HG03039 (cell line): ENCODE measurements at regions not wholly inside any gene's neighbourhood (a gene's known extent, or its start where the extent isn't known, plus 50 kb on each side); places are given as distances from the start of the nearest gene placed in this dataset.
A peak's percentile ranks its signal among the peaks of the same experiment; 100 is the strongest.

Experiments used
- ATAC-seq: cut with Tn5 transposase; IDR thresholded peaks from one replicate; pipeline ENCODE4 v1.9.1; 2021; ENCODE audit warnings: mild to moderate bottlenecking, moderate library complexity; ENCODE audit not compliant: unreplicated experiment

DNA sequence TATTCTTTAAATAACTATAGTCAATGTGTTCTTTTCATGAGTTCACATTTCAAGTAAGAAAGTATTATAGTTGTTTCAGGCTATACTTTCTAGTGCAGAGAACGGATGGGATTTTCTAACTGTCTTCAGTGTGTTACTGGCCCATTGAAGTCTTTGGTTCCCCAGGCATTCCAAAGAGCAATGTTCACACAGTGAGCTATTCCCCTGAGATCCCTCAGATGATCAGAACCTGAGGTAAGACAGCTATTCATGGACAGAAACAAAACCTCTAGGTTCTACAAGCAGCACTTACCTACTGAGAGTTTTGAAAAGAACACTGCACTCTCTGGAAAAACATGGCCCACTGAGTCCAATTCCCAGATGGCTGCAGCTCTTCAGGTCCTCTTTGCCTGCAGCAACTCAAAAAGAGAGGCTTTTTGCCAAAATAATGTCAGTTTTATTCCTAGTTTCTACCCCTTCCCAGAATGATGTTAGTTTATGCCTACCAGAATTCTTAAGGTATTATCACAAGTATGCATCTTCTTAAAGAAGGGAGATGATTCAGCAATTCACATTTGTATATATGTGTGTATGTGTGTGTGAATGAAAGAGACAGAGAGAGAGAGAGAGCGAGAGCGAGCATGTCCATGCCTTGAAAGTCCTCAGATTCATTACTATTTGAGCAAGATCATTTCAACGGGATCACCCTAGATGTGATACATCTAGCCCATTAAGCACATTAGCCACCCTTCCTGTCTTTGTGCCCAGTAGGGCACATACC is 146.1 kb downstream of the PDHA2 start:
- no peak for ATAC-seq

DNA sequence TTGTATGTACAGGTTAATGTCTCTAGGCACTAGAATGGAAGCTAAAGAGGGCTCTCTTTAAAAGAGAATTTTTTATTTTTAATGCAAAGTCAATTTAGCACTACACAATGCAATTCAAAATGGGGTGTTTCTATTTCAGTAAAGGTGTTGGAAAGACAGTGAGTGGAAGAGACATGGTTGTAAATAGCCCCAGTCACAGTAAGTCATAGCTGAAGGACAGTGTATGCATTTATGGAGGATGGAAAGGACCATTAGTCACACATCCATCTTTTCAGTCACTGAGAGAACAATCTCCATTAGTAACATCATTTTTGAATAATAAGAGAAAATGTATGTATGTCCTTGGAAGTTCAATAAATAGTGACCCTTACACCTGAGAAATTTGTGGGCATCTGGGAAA is 148.0 kb downstream of the PDHA2 start:
- no peak for ATAC-seq

DNA sequence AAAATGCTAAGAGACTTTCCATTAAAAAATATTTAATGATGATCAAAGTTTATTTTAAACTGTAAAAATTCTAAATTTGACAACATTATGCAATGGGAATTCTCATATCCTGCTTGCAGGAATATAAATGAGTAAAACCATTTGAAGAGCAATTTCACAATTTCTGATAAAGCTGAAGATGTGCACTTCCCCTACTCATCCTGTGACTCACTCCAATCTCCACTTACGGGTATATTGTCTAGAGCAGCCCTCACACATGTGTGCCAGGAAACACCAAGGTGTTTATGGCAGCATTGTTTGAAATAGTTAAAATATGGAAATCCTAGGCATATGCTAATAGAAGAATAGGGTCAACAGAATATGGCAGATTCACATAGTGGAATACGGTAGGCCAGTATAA is 158.4 kb downstream of the PDHA2 start:
- no peak for ATAC-seq

DNA sequence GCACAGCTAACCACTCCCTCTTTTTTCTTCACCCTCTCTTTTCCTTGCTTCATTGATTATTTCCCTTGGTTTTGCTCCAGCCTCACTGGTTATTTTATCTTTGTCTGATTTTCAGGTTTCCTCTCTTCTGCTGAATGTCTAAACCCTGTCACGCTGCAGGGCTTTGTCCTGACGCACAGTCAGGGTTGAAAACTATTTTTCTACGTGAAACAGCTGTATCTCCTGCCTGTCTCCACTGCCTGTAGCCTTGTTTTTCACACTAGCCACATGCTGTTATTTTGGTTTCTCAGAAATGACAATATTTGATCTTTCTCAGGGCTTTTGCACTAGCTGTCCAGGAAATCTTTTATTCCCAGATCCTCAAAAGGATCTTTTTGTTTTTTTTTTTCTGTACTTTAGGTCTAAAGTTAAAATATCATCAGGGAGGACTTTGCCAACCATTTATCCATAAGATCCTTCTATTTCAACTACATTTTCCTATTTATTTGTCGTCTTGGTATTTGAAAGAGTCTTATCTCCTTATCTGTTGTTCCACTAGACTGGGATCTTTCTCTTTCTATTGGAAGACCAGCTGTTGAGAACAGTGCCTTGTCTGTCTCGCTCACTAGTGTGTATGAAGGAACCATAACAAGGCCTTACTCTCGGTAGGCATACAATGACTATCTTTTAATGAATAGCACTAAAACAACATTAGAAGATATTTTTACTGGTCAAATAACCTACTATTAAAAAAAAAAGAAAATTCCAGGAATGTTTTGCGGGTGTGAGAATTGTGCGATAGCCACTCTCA is 164.3 kb downstream of the PDHA2 start:
- ATAC-seq = no peak

DNA sequence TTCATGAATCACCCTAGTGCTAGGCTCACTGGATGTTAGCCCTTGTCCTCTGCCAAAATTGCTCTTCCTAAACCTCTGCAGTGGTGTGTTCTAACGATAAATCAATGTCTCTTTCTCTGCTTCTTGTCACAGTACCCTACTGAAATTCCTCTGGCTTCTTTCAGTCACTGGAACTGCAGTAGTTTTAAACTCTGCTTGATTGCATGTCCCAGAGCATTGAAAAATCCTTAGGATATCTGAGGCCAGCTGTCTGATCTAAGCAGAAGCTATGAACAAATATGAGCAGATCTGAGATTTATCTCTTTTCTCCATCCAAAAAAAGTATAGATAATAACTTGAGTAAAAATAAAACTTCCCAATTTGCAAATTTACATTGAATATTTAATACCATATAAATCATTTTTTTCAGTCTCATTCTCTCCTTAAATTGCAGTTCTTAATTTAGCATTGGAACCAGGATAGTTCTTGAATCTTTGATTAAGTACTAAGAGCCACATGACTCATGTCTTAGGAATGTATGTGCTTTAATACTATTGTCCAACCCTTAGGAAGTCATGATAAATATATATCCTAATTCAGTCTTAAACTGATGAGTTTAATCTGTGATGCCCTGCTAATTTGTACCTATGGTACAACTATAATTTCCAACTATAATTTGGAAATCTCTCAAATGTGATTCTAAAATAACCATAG is 169.7 kb downstream of the PDHA2 start:
- no peak for ATAC-seq

DNA sequence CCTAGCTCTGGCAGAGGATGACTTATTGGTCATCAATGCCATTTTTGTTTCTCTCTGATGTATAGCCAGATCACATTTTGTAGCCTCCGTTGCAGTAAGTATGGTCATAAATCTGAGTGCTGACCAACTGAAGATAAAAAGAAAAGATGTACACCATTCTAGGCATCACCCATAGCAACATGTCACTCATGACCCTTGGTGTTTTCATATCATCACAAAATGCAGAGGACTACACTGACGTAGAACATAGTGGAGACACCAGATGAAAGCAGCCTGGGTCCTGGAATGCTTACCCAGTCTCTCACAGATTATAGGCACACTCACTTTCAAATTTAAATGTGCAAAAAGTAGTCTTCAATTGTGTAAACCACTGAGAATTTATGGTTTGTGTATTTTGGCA is 172.8 kb downstream of the PDHA2 start:
- no peak for ATAC-seq

DNA sequence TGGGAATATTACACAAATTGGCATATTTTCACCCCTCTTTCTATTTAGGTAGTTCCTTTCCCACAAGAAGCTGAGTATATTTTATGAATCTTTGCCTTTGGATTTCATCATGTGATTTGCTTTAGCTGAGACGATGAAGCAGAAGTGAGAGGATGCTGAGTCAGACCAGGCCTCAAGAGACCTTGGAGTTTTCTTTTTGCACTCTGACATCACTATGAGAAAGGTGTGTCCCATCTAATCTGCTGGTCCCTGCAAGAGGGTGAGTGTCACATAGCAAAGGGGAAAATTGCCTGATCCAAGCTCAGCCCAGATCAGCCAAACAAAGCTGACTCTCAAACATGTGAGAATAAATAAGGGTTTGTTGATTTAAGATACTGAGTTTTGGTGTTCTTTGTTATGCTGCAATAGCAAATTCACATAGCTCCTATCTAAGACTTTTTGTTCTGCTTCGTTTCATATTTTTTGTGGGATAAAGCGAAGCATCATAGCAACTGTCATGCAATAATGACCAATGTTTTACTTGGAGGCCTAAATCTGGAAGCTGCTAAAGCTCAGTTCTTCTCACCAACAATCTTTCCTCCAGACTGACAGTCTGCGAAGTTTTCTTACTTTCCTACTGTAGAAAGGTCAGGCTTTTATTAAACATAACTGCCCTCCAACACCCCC is 176.9 kb downstream of the PDHA2 start:
- ATAC-seq = peak; percentile 86

DNA sequence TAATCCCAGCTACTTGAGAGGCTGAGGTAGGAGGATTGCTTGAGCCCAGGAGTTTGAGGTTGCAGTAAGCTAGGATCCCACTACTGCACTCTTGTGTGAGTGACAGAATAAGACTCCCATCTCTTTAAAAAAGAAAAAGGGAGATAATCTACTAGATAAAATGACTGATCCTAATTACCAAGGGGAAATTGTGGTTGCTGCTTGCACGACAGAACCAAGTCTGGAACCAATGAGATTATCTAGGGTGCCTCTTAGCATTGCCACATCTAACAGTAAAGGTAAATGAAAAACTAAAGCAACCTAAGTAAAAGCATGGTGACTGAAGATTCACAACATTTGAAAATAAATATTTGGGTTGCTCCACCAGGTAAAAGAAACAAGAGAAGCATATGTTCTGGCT is 185.1 kb downstream of the PDHA2 start:
- no peak for ATAC-seq

DNA sequence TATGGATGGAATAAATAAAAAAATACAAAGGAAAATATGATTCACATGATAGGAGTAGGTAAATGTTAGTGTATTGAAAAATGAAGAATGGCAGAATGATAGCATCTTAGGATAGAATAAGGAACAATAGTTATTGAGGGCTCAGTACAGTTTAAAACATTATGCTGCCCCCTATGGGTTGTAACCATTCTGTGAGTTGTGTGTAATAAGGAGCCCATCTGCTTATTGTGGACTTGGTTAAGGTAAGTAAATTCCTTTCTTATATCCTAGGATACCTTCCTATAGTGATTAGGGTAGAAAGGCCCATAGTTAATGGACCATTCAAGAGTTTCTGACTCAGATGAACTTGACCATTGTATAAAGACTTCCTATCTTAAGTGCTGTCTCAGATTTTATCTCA is 195.8 kb downstream of the PDHA2 start:
- ATAC-seq = no peak

DNA sequence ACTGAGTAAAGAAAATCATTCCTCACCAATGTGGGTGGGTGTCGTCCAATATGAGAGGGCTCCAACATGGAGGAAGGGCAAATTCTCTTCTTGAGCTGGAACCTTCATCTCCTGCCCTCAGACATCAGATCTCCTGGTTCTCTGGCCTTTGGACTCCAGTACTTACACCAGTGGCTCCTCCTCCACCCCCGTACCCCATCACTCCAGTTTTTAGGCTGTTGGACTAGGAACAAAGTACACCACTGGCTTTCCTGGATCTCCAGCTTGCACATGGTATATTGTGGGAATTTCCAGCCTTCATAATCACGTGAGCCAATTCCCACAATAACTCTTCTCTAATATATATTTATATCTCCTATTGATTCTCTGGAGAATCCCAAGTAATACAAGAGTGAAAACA is 196.9 kb downstream of the PDHA2 start:
- ATAC-seq = no peak

DNA sequence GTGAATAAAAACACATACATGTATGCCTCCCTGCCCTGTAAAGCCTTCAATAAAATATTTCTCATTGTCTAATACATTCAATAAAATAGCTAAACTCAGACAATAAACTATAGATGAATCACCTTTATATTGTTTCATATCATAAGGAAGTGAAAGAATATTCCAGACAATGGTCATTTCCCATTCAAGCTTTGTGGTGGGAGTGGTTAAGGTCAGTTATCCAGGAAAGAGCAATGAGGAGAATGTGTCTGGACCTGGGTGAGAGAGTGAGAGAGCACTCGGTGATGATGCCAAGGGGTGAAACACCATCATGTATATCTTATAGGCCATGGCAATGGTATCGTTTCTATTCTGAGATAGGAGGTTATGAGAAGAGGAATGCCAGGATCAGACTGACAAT is 197.8 kb downstream of the PDHA2 start:
- no peak for ATAC-seq

DNA sequence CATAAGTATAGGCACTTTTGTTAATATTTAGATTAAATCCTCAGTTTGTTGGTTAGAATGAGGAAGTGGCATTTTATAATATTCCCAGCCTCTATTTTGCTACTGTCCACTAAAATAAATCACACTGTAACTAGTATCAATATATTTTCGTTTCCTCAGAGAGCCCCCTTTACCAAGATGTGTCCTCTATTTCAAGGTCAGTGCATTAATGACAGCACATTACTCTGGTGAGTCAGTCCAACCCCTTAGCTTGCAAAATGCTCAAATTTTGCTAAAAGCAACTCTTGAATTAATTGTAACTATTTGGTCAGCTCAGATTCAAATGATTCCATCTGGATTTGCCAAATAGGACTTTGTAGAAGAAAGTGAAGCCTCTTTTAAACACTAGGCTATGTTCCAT is 199.3 kb downstream of the PDHA2 start:
- ATAC-seq = no peak

DNA sequence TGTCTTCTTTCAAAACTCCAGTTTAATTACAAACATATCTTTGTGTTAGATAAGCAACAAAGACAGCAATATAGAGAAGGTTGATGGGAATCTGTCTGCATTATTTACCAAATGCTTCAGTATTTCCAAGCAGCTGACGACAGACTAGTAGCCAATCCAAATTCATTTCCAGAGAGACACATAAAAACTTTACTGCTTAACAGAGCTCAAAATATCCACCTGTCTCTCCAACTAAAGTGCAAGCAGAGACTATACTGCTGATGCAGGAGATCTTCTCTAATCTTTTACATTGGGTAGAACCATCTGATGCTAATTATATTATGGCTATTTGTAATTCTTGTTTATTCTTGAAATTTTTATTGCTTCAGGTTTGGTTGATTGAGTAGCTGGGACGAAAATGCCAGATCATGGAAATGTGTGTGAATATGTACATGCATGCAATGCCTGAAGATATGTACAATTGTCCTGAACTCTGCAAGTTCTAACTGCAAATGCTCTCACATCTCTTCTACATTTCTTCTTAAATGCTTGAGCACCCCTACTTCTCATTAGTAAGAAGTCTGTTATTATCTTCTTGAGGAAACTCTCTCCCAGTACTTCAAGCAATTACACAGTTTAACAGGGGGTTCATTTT is 200.0 kb downstream of the PDHA2 start:
- ATAC-seq = no peak

DNA sequence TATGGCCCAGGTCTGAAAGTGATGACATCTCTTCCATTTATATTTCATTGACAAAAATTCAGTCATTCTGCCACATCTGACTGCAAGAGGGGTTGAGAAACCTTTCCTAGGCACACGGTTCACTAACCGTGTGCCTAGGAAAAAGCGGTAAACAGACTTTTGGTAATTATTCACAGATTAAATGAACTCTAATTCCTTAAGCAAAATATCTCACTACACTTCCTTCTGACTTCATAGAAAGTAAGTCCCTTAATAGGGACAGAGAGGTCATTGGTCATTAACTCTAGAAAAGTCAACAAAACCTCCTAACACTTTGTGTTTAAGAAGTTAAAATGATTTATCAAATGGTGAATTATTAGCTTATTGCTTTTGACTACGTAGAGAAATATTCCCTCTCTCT is 205.1 kb downstream of the PDHA2 start:
- no peak for ATAC-seq

DNA sequence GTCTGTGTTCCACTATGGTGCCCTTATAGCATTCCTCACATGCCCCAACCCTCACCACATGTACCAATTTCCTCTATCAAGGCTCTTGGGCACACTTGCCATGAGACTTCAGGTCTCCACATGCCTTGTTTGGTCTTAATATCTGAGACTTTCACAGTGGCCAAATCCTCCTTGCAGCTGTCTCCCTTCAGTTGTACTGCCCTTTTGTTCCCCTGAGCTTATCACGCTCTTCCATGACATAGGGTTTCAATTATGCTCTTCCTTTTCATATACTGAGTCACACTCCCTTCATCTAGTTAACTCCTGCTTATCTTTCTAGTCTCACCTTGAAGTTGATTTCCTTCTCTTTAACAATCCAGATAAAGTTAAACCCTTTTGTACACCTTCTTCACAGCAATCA is 212.9 kb downstream of the PDHA2 start:
- ATAC-seq = no peak

DNA sequence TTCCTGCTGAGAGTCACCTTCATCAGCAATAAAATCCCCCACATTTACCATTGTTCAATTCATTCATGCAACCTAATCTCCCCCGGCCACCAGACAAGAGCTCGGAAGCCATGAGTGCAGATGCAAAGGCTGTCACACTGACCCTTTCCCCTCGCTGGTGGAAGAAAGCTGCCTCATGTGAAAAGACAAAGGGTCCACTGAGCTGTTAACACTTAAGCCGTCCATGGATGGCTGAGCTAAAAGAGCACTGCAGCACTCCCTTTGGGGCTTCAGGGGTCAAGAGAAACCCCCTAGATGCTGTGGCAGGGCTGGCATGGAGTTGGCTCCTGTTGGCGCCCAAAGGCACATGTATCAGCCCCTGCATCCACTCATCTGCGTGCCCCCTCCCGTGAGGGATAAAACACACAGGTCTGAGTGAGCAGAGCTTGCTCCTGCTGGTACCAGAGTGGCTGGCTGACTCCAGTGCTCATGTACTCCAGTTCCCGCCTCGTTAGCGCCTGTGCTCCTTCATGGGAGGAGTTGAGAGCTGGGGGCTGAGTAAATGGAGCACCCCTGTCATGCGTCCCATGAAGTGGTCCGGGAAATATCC is 216.5 kb downstream of the PDHA2 start:
- ATAC-seq = no peak

DNA sequence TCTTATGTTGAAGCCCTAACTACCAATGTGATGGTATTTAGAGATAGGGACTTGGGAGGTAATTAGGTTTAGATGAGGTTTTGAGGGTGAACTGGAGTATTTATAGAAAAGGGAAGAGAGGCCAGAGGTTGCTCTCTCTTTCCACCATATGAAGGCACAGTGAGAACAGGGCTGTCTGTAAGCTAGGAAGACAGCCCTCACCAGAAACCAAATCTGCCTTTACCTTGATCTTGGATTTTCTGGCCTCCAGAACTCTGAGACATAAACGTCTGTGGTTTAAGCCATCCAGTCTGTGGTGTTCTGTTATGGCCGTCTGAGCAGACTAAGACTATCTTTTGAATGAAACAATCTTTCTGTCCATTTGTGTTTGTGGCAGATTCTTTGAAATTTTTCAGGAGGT is 223.7 kb downstream of the PDHA2 start:
- no peak for ATAC-seq

DNA sequence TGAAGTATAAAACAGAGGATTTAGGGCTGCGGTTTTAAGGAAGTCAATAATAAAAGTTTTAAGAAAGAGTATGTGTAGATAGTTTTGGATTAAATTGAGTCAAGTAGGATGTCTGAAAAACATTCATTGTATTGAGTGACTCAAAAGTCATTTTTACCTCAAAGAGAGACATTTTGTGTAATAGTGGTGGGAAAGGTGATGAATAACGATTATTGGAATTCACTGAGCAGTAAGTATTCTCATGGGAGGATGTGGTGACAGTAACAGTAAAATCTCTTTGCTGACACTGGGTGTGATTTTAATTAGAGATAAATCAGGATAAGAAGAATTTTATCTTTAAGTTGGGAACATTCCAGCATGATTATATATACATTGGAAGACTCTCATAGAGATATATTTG is 233.6 kb downstream of the PDHA2 start:
- no peak for ATAC-seq

DNA sequence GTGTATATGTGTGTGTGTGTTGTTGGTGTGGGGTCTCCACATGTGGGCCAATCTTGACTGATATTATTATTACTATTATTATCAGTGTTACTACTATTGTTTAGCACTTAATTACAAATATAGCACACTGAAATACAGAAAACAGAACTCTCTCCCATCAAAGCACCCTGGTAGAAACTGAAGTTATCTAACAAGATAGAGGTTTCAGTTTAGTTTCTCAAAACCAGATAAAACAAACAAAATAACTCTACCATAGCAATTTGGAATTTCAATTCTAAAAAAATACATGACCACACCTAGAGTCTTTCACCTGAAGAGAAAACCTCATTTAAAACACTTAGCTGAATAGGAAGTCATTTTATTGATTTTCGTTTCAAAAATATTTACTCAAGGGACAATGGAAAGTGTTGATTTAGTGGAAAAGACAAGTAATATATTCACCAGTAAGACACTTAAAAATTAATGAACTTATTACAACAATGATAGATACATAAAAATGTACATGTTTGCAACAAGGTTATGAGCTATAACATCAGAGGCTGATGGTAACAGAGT is 252.3 kb downstream of the PDHA2 start:
- ATAC-seq = no peak

DNA sequence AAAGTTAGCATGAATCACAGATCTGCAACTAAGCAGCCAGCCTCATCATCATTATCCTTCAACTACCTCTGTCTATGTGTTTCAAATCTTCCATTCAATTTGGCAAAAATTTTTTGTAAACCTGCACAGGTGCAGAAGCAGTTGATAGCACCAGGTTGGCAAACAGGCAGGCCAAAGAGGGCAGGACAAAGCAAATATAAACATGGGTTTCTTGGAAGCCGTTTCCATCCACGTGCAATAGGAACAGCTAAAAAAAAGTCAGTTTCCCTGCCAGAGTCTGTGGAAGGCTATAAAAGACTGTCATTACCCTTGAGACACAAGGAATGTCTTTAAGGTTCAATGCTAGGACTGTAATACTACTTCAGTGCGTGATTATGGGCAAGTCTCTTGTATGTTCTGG is 253.2 kb downstream of the PDHA2 start:
- ATAC-seq = no peak
